Pancreas (tissue), 10 donors: ENCODE measurements at regions not wholly inside any gene's neighbourhood (a gene's known extent, or its start where the extent isn't known, plus 50 kb on each side); places are given as distances from the start of the nearest gene placed in this dataset.

Source experiments
- ATAC-seq, 4 donors: fragments of 200-7000 bp; cut with Tn5 transposase; one replicate each; pipeline versions ENCODE4 v1.8.0 to v1.9.1; 2020; ENCODE audit warnings: mild to moderate bottlenecking in 4 of 4, moderate library complexity in 4 of 4
- DNase-seq, 6 donors: peaks; one replicate each; pipeline ENCODE4 v3.0.0-alpha.2; 2020
- FAIRE-seq: peaks from 2 replicates; lab custom pipeline; 2012; peaks lifted over from hg19 to GRCh38; lab: Jason Lieb, UNC
- H3K27ac ChIP-seq, 4 donors: fragments of 200-600 bp; sonication (generic); 1 replicate in 3 of 4; 2 replicates in 1 of 4; pipeline versions ENCODE4 v1.5.0 to v1.8.0; 2020
- H3K27me3 ChIP-seq, 4 donors: fragments of 200-600 bp; one replicate each; pipeline ENCODE4 v1.8.0; 2021
- H3K36me3 ChIP-seq, 3 donors: fragments of 200-600 bp; sonication (generic) in 1 of 3; one replicate each; pipeline versions ENCODE4 v1.5.0 to v1.8.0; 2020 to 2021
- H3K4me1 ChIP-seq, 3 donors: fragments of 200-600 bp; one replicate each; pipeline ENCODE4 v1.8.0; 2021
- H3K4me3 ChIP-seq, 4 donors: fragments of 200-600 bp; sonication (generic) in 2 of 4; one replicate each; pipeline versions ENCODE4 v1.5.0 to v1.8.0; 2020 to 2021
- H3K9me3 ChIP-seq, 4 donors: fragments of 200-600 bp; one replicate each; pipeline ENCODE4 v1.8.0; 2021
- CTCF ChIP-seq, 4 donors: fragments of 200-600 bp; sonication (generic) in 3 of 4; IDR thresholded peaks; one replicate each; pipeline versions ENCODE4 v1.5.0 to v1.8.0; 2021; ENCODE audit warnings: antibody characterized with exemption in 4 of 4
- WGBS, 2 donors: extraction: QIAGEN DNeasy Blood & Tissue Kit; methylation state at CpG; one replicate each; pipeline ENCODE4 v1.1.7; 2013; 5-methylcytosine and 5-hydroxymethylcytosine counted together
- intact Hi-C, 3 donors: fragments of 100-400 bp; cut with DNase I; formaldehyde crosslinking; loops; one replicate each; pipeline versions ENCODE4 v1.11.1 to v1.14.2; 2022
- donor health status: healthy with polysubstance abuse.
- donor health status: DM: no; HTN: no; CAD: no; lungs with moderate emphysema.
- donor health status: DM: no; HTN: no; CAD: no.
- donor health status: control.
- donor health status: control.
- donor health status: Bipolar disorder and iron deficiency.
- donor health status: DM: yes; HTN: yes; CAD: no.
- donor health status: DM: no; HTN: no; CAD: no.
- donor health status: DM: no; HTN: no; CAD: no.
- donor health status: DM: yes; HTN: yes; CAD: no.

- Histone ChIP-seq H3K9me3 (no peaks in the 10 kb centered on the region), H3K27ac (no peak overlapping the region), H3K4me3 (no peak overlapping the region), H3K4me1 (peaks cover 10 to 23% (median 15%) of the 10 kb centered on the region in 3 donors), H3K36me3 (no peaks in the 10 kb centered on the region), H3K27me3 (no peaks in the 10 kb centered on the region)
- 68 to 77% methylated on average over 2 of the region's 2 CpGs for WGBS, 2 donors
- no peak for TF ChIP-seq CTCF (IDR thresholded peaks at IDR 0.05)
- DNase-seq (no peak), FAIRE-seq (no peak), ATAC-seq (no peak)
- intact Hi-C loops, result no loop called here
These were observed 161.8 kb upstream of the DTNA start for GRCh38 chr18:34548120-34548972.

GRCh38 chr18:34548973-34549294, 161.2 kb upstream of the DTNA start:
- FAIRE-seq, result no peak
- Histone ChIP-seq H3K4me3 (no peak overlapping the region), H3K27me3 (no peaks in the 10 kb centered on the region), H3K27ac (no peak overlapping the region), H3K9me3 (no peaks in the 10 kb centered on the region), H3K36me3 (no peaks in the 10 kb centered on the region), H3K4me1 (peaks cover 10 to 20% (median 15%) of the 10 kb centered on the region in 3 donors)
- no peak for DNase-seq
- intact Hi-C loops, result no loop called here
- TF ChIP-seq CTCF (IDR thresholded peaks at IDR 0.05), result no peak
- ATAC-seq, result no peak
- 89 to 91% methylated on average over 2 of the region's 2 CpGs for WGBS, 2 donors

- FAIRE-seq (no peak), ATAC-seq (no peak), DNase-seq (no peak)
- Histone ChIP-seq H3K4me1 (peaks cover 10 to 15% (median 13%) of the 10 kb centered on the region in 3 donors), H3K27ac (no peak overlapping the region), H3K27me3 (no peaks in the 10 kb centered on the region), H3K9me3 (no peaks in the 10 kb centered on the region), H3K36me3 (no peaks in the 10 kb centered on the region), H3K4me3 (no peak overlapping the region)
- intact Hi-C loops, result no loop called here
- no peak for TF ChIP-seq CTCF (IDR thresholded peaks at IDR 0.05)
These were observed 160.7 kb upstream of the DTNA start for GRCh38 chr18:34549367-34549766.

- Histone ChIP-seq H3K27me3 (no peaks in the 10 kb centered on the region), H3K4me1 (peaks cover 8 to 10% (median 9%) of the 10 kb centered on the region in 3 donors), H3K9me3 (no peaks in the 10 kb centered on the region), H3K27ac (no peak overlapping the region), H3K4me3 (no peak overlapping the region), H3K36me3 (no peaks in the 10 kb centered on the region)
- ATAC-seq (no peak), FAIRE-seq (no peak), DNase-seq (no peak)
- intact Hi-C loops, result no loop called here
- 90 to 94% methylated on average over 4 of the region's 4 CpGs for WGBS, 2 donors
- TF ChIP-seq CTCF (IDR thresholded peaks at IDR 0.05), result no peak
These were observed 159.9 kb upstream of the DTNA start for GRCh38 chr18:34550156-34550555.

GRCh38 chr18:34550902-34551301, 159.2 kb upstream of the DTNA start:
- intact Hi-C loops, result no loop called here
- no peak overlapping the region for H3K4me3 ChIP-seq
- DNase-seq (no peak), ATAC-seq (peak in 1 of 4 donors; percentile 41), FAIRE-seq (no peak)
- H3K27ac ChIP-seq, result no peak overlapping the region
- no peaks in the 10 kb centered on the region for H3K36me3 ChIP-seq
- H3K9me3 ChIP-seq, result no peaks in the 10 kb centered on the region
- no peak for TF ChIP-seq CTCF (IDR thresholded peaks at IDR 0.05)
- H3K4me1 ChIP-seq, result peaks cover 1 to 10% (median 5%) of the 10 kb centered on the region in 3 donors
- H3K27me3 ChIP-seq, result no peaks in the 10 kb centered on the region
- WGBS, 2 donors, result 90 to 95% methylated on average over 1 of the region's 1 CpG
